Cardiac muscle cell (in vitro differentiated cells and primary cell): ENCODE measurements at regions not wholly inside any gene's neighbourhood (a gene's known extent, or its start where the extent isn't known, plus 50 kb on each side); places are given as distances from the start of the nearest gene placed in this dataset.

Source experiments
- DNase-seq, 2 donors: peaks; one replicate each; pipeline versions ENCODE4 v3.0.0 to v3.0.0-alpha.2; 2010 to 2017; ENCODE audit warnings: low read depth in 1 of 2, low spot score in 1 of 2
- H3K27ac ChIP-seq: fragments of 200-600 bp; sonication (generic); 2 replicates; pipeline ENCODE4 v1.5.1; 2016
- H3K27me3 ChIP-seq: fragments of 200-600 bp; sonication (generic); 2 replicates; pipeline ENCODE4 v1.6.0; 2016; ENCODE audit warnings: control low read depth
- H3K36me3 ChIP-seq: fragments of 200-600 bp; sonication (generic); 2 replicates; pipeline ENCODE4 v1.5.1; 2016; ENCODE audit warnings: control low read depth
- H3K4me1 ChIP-seq: fragments of 200-600 bp; sonication (generic); 2 replicates; pipeline ENCODE4 v1.8.1; 2017; ENCODE audit warnings: low read depth, mild to moderate bottlenecking, mixed run types
- H3K4me3 ChIP-seq: fragments of 200-600 bp; sonication (generic); 2 replicates; pipeline ENCODE4 v1.5.1; 2016; ENCODE audit warnings: mild to moderate bottlenecking
- H3K9me3 ChIP-seq: fragments of 200-600 bp; sonication (generic); 2 replicates; pipeline ENCODE4 v1.5.1; 2017; ENCODE audit warnings: low read depth, mild to moderate bottlenecking, control low read depth
- TF ChIP-seq, protein P1 (sequence below): IDR thresholded peaks from 2 replicates; pipeline ENCODE4 v1.5.1; 2012; ENCODE audit warnings: low read depth, mild to moderate bottlenecking, low read length

DNA sequence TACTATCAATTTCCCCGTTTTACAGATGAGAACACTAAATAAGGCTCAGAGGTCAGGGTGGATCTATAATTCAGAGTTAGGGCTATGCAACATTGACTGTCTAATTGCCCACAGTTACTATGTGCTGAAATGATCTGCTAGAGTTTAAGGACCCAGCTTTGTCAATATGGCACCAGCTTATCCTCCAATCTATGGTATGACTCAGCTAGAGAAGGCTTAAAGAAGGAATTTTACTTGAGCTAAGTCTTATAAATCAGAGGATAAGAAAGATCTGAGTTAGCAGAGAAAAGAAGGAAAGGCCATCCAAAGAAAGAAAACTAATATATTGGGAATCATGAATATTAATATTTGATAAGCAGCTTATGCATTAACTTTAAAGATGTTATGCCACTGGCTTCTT lies 78.1 kb downstream of the ASB9 start:
- no peak overlapping the region for H3K4me3 ChIP-seq
- no peaks in the 10 kb centered on the region for H3K36me3 ChIP-seq
- no peaks in the 10 kb centered on the region for H3K4me1 ChIP-seq
- H3K27ac ChIP-seq: no peak overlapping the region
- no peak for DNase-seq
- TF ChIP-seq, protein P1, sequence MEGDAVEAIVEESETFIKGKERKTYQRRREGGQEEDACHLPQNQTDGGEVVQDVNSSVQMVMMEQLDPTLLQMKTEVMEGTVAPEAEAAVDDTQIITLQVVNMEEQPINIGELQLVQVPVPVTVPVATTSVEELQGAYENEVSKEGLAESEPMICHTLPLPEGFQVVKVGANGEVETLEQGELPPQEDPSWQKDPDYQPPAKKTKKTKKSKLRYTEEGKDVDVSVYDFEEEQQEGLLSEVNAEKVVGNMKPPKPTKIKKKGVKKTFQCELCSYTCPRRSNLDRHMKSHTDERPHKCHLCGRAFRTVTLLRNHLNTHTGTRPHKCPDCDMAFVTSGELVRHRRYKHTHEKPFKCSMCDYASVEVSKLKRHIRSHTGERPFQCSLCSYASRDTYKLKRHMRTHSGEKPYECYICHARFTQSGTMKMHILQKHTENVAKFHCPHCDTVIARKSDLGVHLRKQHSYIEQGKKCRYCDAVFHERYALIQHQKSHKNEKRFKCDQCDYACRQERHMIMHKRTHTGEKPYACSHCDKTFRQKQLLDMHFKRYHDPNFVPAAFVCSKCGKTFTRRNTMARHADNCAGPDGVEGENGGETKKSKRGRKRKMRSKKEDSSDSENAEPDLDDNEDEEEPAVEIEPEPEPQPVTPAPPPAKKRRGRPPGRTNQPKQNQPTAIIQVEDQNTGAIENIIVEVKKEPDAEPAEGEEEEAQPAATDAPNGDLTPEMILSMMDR: no peak
- no peaks in the 10 kb centered on the region for H3K9me3 ChIP-seq
- no peaks in the 10 kb centered on the region for H3K27me3 ChIP-seq

DNA sequence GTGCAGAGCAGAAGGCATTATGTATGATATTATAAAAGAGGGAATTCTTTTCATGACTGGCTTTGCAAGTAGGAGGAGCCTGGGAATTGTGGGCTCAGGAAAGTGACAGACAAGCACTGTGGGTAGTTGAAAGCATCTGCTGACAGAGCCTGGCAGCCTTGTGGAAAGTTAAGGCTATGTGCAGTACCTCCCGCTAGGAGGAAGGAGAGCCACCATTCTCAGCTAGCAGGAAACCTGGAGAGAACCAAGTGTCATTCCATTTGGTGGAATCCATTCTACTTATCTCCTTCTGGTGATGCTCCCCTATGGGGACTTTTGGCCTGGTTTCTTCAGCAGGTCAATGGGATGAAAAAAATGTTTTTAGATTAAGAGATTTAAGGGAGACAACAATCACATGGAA lies 81.8 kb downstream of the ASB9 start:
- Histone ChIP-seq H3K4me1 (no peaks in the 10 kb centered on the region), H3K27me3 (no peaks in the 10 kb centered on the region), H3K9me3 (no peaks in the 10 kb centered on the region), H3K36me3 (no peaks in the 10 kb centered on the region), H3K4me3 (no peak overlapping the region), H3K27ac (no peak overlapping the region)
- DNase-seq: no peak
- TF ChIP-seq, protein P1: no peak

DNA sequence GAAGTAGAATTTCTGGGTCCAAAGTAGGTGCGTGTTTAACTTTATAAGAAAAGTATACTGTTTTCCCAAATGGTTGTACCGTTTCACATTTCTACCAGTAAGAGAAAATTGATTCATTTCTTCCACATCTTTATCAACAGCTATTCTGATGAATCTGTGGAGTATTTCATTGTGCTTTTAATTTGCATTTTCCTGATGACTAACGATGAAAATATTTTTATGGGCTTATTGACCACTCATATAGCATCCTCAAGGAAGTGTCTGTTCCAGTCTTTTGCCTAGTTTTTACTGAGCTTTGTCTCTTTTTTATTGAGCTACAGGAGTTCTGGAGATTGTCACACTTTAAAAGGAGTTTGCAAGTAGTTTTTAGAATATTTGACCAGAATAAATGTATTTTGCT lies 92.6 kb downstream of the ASB9 start:
- Histone ChIP-seq H3K27me3 (no peaks in the 10 kb centered on the region), H3K27ac (no peak overlapping the region), H3K36me3 (no peaks in the 10 kb centered on the region), H3K9me3 (no peaks in the 10 kb centered on the region), H3K4me1 (no peaks in the 10 kb centered on the region), H3K4me3 (no peak overlapping the region)
- no peak for DNase-seq
- TF ChIP-seq, protein P1: no peak

DNA sequence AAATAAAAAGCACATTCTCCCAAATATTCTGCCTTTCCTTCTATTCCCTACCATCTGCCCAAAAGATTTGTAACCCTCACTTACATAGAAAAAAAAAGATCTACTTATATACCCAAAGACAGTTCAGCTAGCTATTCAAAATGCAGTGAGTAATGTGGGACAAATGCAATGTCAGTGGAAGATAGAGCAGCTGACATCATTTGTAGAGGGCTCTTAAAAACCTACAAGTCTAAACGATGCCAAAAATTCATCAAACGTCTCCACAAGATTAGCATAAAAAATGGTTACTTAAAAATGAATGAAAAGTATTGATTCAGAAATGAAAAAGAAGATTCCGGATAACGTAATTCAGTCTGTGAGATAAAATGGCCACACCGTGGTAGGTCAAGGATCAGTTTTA lies 96.5 kb downstream of the ASB9 start:
- no peak overlapping the region for H3K27ac ChIP-seq
- no peaks in the 10 kb centered on the region for H3K9me3 ChIP-seq
- no peak for DNase-seq
- no peaks in the 10 kb centered on the region for H3K36me3 ChIP-seq
- no peaks in the 10 kb centered on the region for H3K4me1 ChIP-seq
- TF ChIP-seq, protein P1: no peak
- H3K27me3 ChIP-seq: no peaks in the 10 kb centered on the region
- no peak overlapping the region for H3K4me3 ChIP-seq

DNA sequence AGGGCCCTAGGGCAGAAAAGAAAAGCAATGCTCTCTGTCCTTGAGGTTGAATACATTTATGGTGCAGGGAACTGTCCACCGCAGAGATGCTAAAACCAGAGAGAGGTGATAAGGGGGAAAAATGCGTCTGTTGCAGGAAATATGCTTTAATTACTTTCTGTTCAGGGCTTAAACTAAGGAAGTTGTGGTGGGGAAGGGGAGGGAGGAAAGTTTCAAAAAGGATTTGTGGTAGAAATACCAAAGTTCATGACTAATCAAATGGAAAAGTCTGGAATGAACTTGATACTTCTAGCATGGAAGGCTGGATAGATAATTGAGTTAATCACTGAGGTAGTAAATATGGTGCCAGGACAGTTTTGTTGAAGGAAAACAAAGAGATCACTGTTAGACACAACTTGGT lies 99.0 kb downstream of the ASB9 start:
- TF ChIP-seq, protein P1: no peak
- H3K9me3 ChIP-seq: no peaks in the 10 kb centered on the region
- no peak for DNase-seq
- no peaks in the 10 kb centered on the region for H3K4me1 ChIP-seq
- H3K4me3 ChIP-seq: no peak overlapping the region
- H3K27me3 ChIP-seq: no peaks in the 10 kb centered on the region
- H3K27ac ChIP-seq: no peak overlapping the region
- no peaks in the 10 kb centered on the region for H3K36me3 ChIP-seq

DNA sequence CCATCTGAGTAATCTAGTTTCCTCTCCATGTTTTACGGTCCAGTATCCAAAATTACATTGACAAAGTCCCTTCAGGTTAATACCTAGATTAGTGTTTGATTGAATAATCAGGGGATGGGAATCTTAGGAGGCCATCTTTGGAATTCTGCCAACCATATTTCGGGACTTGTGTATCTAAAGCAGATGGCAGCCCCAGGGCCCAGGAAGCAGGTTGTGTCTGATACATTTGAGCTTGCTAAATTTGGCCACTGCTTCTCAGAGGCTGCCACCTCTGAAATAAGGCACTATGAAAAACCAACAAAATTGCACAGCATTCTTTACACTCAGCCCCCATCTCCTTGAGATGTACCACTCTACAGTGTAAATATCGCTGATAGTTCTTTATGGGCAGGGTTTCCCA lies 102.1 kb downstream of the ASB9 start:
- no peaks in the 10 kb centered on the region for H3K36me3 ChIP-seq
- TF ChIP-seq, protein P1: no peak
- no peaks in the 10 kb centered on the region for H3K9me3 ChIP-seq
- no peaks in the 10 kb centered on the region for H3K4me1 ChIP-seq
- no peak for DNase-seq
- H3K27ac ChIP-seq: no peak overlapping the region
- no peak overlapping the region for H3K4me3 ChIP-seq
- no peaks in the 10 kb centered on the region for H3K27me3 ChIP-seq
